Posterior vena cava (tissue), 2 donors: ENCODE measurements at regions not wholly inside any gene's neighbourhood (a gene's known extent, or its start where the extent isn't known, plus 50 kb on each side); places are given as distances from the start of the nearest gene placed in this dataset.
A peak's percentile ranks its signal among the peaks of the same experiment; 100 is the strongest.
"Not testable (repeated sequence)": the region's sequence is repeated elsewhere in the genome, so short reads cannot be mapped to it uniquely, and the experiment has no call there.

Source experiments
- DNase-seq: peaks from one replicate; pipeline ENCODE4 v3.0.0-alpha.2; 2020; ENCODE audit warnings: low spot score
- intact Hi-C, 2 donors: fragments of 100-400 bp; cut with DNase I; formaldehyde crosslinking; loops; one replicate each; pipeline versions ENCODE4 v1.14.1 to v1.14.2; 2022 to 2023
- donor health status: DM: yes; HTN: yes; CAD: no.
- donor health status: DM: yes; HTN: yes; CAD: no.

- intact Hi-C loops: not testable (repeated sequence)
These were observed 74.5 kb upstream of the ERV3-1 start for GRCh38 chr7:65080799-65081668.

DNA sequence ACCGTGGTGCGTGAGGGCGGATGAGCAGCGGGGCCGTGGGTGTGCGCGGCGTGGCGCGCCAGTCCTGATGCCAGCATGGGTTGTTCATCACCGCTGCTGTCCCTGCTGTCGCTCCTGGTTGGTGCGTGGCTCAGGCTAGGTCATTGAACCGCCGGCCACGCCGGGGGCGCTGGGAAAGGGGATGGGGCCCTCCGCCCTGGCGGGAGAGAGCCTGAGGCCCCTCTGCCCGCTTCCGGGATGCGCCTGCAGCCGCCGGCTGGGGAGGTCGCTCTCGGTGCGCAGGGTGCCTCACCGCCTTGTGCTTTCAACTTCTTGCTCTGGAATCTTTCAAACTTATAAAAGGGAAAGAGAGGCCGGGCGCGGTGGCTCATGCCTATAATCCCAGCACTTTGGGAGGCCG, 68.5 kb upstream of the ERV3-1 start:
- DNase-seq, intact Hi-C loops: not testable (repeated sequence)

More at GRCh38 chr7:65080799-65081668, 74.5 kb upstream of the ERV3-1 start:
- peak; percentile 99 for DNase-seq

GRCh38 chr7:65073160-65073559, 66.7 kb upstream of the ERV3-1 start:
- intact Hi-C loops, DNase-seq: not testable (repeated sequence)

DNA sequence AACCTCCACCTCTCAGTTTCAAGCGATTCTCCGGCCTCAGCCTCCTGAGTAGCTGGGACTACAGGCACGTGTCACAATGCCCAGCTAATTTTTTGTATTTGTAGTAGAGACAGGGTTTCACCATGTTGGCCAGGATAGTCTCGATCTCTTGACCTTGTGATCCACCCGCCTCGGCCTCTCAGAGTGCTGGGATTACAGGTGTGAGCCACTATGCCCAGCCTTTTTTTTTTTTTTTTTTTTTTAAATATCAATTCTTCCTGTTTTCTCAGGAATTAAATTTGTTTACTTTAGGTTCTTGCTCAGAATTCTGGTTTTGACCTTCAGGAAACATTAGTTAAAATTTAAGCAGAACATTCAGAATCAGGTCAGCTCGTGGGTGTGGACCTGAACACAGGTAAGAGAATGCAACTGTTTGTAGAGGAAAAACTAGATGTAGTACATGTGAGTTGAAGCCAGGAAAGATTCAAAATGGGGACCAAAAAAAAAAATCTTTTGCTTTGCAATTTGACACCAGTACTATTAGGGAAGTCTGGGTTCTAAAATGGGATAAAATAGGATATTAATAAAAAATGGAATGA, 65.5 kb upstream of the ERV3-1 start:
- DNase-seq, intact Hi-C loops: not testable (repeated sequence)

DNA sequence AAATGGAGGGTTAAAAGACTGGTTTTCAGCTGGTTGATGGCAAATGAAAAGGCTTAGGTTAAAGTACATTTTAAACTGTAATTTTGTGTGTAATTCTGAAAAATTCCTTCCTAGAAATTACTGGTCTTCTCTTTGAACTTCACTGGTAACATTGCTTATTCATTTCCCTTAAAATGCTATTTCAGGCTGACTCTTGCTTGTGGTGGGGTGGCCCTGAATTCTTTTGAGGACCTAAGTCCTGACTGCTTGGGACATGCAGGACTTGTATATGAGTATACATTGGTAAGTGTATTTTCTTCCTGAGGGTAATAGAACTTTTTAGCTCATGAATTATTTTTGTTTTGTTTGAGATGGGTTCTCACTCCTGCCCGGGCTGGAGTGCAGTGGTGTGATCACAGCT, 63.0 kb upstream of the ERV3-1 start:
- intact Hi-C loops, DNase-seq: not testable (repeated sequence)

DNA sequence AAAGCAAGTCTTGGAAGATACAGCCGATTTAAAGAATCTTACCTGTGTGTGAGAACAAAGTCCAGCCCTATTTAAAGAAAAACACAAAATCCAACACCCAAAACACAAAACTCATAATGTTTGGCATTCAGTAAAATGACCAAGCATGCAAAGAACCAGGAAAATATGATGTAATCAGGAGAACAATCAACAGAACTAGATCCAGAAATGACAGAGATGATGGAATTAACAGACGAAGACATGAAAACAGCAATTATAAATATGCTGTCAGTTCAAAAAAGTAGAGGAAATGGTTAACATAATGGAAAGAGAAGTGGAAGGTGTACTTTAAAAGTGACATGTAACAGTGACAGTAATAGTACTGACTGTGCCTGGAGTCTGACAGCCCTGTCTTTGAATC, 56.1 kb upstream of the ERV3-1 start:
- DNase-seq, intact Hi-C loops: not testable (repeated sequence)

DNA sequence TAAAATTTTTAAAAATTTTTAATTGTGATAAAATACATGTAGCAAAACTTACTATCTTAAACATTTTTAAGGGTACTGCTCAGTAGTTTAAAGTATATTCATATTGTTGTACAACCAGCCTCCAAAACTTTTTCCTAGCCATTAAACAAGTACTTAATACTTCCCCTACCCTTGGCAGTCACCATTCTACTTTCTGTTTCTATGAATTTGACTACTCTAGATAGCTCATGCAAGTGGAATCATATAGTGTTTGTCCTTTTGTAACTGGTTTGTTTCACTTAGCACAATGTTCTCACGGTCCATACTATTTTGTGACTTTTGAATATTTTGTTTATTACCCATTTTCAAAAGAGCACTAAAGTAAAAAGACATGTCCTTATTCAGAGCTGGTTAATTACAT, 52.8 kb upstream of the ERV3-1 start:
- DNase-seq, intact Hi-C loops: not testable (repeated sequence)
